ENCODE measurements at regions not wholly inside any gene's neighbourhood (a gene's known extent, or its start where the extent isn't known, plus 50 kb on each side); places are given as distances from the start of the nearest gene placed in this dataset.

GRCh38 chr2:123870881-123871276, 154.2 kb upstream of the CNTNAP5 start:
- 0 out of 2 replicates have a peak, but pooled peaks cover 3% of the 10 kb centered on the region for H3K9me2 ChIP-seq (ENCODE audit: insufficient read depth)
- H3K27me3 ChIP-seq (ENCODE audit: insufficient read depth): no peaks in the 10 kb centered on the region
- H2AFZ ChIP-seq: peak overlapping the region; percentile 68; the same call in 1 of the 2 replicates
- ATAC-seq (no peak), DNase-seq (ENCODE audit: low spot score) (peak; percentile 7)
- H4K20me1 ChIP-seq (replicated peaks; ENCODE audit: insufficient read depth): no peaks in the 10 kb centered on the region; the same call in 1 of the 2 replicates
- H3K4me2 ChIP-seq: no peak overlapping the region
- no peaks in the 10 kb centered on the region for H3K4me1 ChIP-seq (ENCODE audit: insufficient read depth)
- Mint-ChIP-seq H3K27me3 (ENCODE audit: insufficient read depth, low read depth, poor library complexity) (no peaks in the 10 kb centered on the region), H3K4me1 (peaks cover 3% of the 10 kb centered on the region; the same call in 1 of the 3 replicates), H3K9me3 (peaks cover 4% of the 10 kb centered on the region; the same call in 1 of the 3 replicates), H3K4me3 (no peak overlapping the region), H3K27ac (no peak overlapping the region), H3K36me3 (ENCODE audit: low read depth) (no peaks in the 10 kb centered on the region; the same call in 2 of the 3 replicates)
- H3K36me3 ChIP-seq (ENCODE audit: insufficient read depth): no peaks in the 10 kb centered on the region
- TF ChIP-seq ZNF331 (CRISPR knock-in tag; IDR thresholded peaks at IDR 0.05; ENCODE audit: low read depth) (no peak), REST (IDR thresholded peaks at IDR 0.05; ENCODE audit: unreplicated experiment) (no peak), EZH2 (IDR thresholded peaks at IDR 0.05; ENCODE audit: low read depth, unreplicated experiment) (no peak), CREB1 (CRISPR knock-in tag; IDR thresholded peaks at IDR 0.05; ENCODE audit: low read depth) (no peak), JUNB (IDR thresholded peaks at IDR 0.05; ENCODE audit: unreplicated experiment) (no peak), STAT1 (IDR thresholded peaks at IDR 0.05; ENCODE audit: unreplicated experiment) (no peak), EZH2phosphoT487 (IDR thresholded peaks at IDR 0.05; ENCODE audit: unreplicated experiment) (no peak), POLR2AphosphoS5 (IDR thresholded peaks at IDR 0.05; ENCODE audit: low read depth) (no peak), ZNF114 (CRISPR knock-in tag; IDR thresholded peaks at IDR 0.05) (no peak), NANOG (IDR thresholded peaks at IDR 0.05; ENCODE audit: borderline replicate concordance) (no peak)
- no peaks in the 10 kb centered on the region for H3K79me2 ChIP-seq (replicated peaks; ENCODE audit: insufficient read depth)
- H3F3A ChIP-seq (replicated peaks; ENCODE audit: low read depth): no peaks in the 10 kb centered on the region
- no peak overlapping the region for H3K27ac ChIP-seq (ENCODE audit: low read depth)
- no peak overlapping the region for H3K4me3 ChIP-seq

GRCh38 chr2:123890148-123890547, 134.9 kb upstream of the CNTNAP5 start:
- Histone ChIP-seq H4K20me1 (replicated peaks; ENCODE audit: insufficient read depth) (no peaks in the 10 kb centered on the region), H3K79me2 (replicated peaks; ENCODE audit: insufficient read depth) (no peaks in the 10 kb centered on the region), H3K4me2 (no peak overlapping the region), H3K4me1 (ENCODE audit: insufficient read depth) (no peaks in the 10 kb centered on the region), H3K4me3 (no peak overlapping the region), H3K27ac (ENCODE audit: low read depth) (no peak overlapping the region), H3K9me2 (ENCODE audit: insufficient read depth) (peaks cover 3% of the 10 kb centered on the region; the same call in 1 of the 2 replicates), H3K36me3 (ENCODE audit: insufficient read depth) (peaks cover 6% of the 10 kb centered on the region; the same call in 1 of the 2 replicates), H3F3A (replicated peaks; ENCODE audit: low read depth) (no peaks in the 10 kb centered on the region), H3K27me3 (ENCODE audit: insufficient read depth) (no peaks in the 10 kb centered on the region), H2AFZ (no peak overlapping the region)
- Mint-ChIP-seq H3K9me3 (peaks cover 41% of the 10 kb centered on the region), H3K4me3 (no peak overlapping the region), H3K27me3 (ENCODE audit: insufficient read depth, low read depth, poor library complexity) (no peaks in the 10 kb centered on the region), H3K36me3 (ENCODE audit: low read depth) (peaks cover 28% of the 10 kb centered on the region), H3K27ac (no peak overlapping the region), H3K4me1 (no peaks in the 10 kb centered on the region)
- DNase-seq (ENCODE audit: low spot score) (peak; percentile 14), ATAC-seq (no peak)
- TF ChIP-seq CTCF (conservative IDR thresholded peaks at IDR 0.05; ENCODE audit: low read depth in 2 of 2) (no peak), ZNF114 (CRISPR knock-in tag; IDR thresholded peaks at IDR 0.05) (no peak), EZH2phosphoT487 (IDR thresholded peaks at IDR 0.05; ENCODE audit: unreplicated experiment) (no peak), CREB1 (CRISPR knock-in tag; IDR thresholded peaks at IDR 0.05; ENCODE audit: low read depth) (no peak)

Data from GM23338 (cell line).